AG04449 (cell line): ENCODE measurements at regions not wholly inside any gene's neighbourhood (a gene's known extent, or its start where the extent isn't known, plus 50 kb on each side); places are given as distances from the start of the nearest gene placed in this dataset.

Experiments used
- CTCF ChIA-PET: fragments of 350-600 bp; formaldehyde crosslinking; extraction: SDS; loops from one replicate; lab custom pipeline; 2021; ENCODE audit warnings: antibody characterized with exemption; lab: Yijun Ruan, JAX
- POLR2A ChIA-PET: fragments of 400-600, 350-600 bp; formaldehyde crosslinking; extraction: SDS; loops from one replicate; lab custom pipeline; 2020; ENCODE audit warnings: antibody characterized with exemption, inconsistent platforms; lab: Yijun Ruan, JAX
- DNase-seq: peaks from one replicate; pipeline ENCODE4 v3.0.0-alpha.2; 2010; ENCODE audit warnings: low read depth, low spot score
- H3K4me3 ChIP-seq: 2 replicates; pipeline ENCODE4 v1.5.1; 2011; ENCODE audit warnings: low read depth, mild to moderate bottlenecking, control low read depth, low read length
- TF ChIP-seq, protein P1 (sequence below): IDR thresholded peaks from one replicate; pipeline ENCODE4 v1.5.1; 2011; ENCODE audit warnings: mild to moderate bottlenecking, moderate library complexity, low read length, control low read depth, inconsistent platforms; ENCODE audit not compliant: insufficient read depth; ENCODE audit errors: missing control alignments

DNA sequence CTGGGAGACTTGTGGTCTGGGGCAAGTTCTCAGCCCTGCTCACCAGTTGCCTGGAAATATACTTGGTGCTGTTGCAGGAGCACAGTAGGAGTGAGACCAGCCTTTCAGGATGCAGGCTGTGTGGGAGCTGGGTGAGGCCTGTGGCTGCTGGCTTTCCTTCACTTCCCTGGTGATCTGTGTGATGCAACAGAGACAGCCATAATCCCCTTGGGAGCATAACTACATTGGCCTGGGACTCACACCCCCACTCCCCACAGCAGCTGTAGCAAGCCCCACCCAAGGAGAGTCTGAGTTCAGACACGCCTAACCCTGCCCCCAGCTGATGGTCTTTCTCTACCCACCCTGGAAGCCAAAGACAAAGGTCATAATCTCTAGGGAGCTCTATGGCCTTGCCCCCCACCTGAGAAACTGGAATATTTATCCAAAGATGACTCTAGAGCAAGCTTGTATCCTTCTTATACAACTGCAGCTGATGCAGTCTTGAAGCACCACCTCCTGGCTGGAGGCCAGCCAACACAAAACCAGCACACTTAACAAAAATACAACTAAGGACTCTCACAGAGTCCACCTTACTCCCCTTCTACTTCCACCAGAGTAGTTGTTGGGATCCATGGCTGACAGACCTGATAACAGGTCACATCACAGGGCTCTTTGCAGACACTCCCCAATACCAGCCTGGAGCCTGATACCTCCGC is 190.4 kb upstream of the CPNE8 start:
- ChIA-PET CTCF (no interaction called here), POLR2A (no interaction called here)
- TF ChIP-seq, protein P1, sequence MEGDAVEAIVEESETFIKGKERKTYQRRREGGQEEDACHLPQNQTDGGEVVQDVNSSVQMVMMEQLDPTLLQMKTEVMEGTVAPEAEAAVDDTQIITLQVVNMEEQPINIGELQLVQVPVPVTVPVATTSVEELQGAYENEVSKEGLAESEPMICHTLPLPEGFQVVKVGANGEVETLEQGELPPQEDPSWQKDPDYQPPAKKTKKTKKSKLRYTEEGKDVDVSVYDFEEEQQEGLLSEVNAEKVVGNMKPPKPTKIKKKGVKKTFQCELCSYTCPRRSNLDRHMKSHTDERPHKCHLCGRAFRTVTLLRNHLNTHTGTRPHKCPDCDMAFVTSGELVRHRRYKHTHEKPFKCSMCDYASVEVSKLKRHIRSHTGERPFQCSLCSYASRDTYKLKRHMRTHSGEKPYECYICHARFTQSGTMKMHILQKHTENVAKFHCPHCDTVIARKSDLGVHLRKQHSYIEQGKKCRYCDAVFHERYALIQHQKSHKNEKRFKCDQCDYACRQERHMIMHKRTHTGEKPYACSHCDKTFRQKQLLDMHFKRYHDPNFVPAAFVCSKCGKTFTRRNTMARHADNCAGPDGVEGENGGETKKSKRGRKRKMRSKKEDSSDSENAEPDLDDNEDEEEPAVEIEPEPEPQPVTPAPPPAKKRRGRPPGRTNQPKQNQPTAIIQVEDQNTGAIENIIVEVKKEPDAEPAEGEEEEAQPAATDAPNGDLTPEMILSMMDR: no peak

DNA sequence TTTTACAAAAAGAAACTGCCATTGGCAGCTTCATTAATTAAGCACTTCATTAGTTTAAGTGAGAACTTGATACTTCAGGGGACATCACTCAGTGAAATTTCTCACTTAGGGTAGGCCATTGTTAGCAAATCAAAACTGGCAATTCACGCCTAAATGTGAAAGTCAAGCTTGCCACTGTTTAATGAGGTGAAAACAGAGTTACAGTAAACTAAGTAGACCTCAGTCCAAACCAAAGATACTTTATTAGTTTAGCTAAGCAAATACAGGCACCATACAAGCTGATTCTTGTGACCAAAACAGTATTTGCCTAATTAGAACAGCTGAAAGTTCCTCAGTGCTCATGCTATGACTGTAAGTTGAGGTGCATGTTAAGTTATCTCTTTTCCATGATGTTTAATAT is 176.5 kb upstream of the CPNE8 start:
- TF ChIP-seq, protein P1: no peak
- CTCF ChIA-PET: no interaction called here
- no peak for DNase-seq
- POLR2A ChIA-PET: no interaction called here
- no peak overlapping the region for H3K4me3 ChIP-seq

More for the DNA sequence above, 190.4 kb upstream of the CPNE8 start:
- no peak for DNase-seq
- no peak overlapping the region for H3K4me3 ChIP-seq

DNA sequence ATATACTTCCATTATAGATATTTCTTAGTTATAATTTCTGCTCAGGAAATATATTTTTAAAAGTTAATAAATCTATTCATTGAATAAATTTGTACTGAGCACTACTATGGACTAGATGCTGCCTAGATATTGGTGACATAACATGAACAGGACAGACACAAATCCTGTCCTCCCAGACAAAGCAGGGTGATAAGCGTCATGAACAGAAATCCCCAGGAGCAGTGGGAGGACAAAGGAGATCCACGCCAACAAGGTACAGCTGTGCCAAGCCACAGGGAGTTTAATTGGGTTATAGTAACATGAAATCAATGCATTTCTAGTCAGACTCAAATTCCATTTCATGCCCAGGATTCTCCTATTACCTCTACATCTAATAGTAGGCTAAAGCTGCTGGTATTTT is 171.8 kb upstream of the CPNE8 start:
- POLR2A ChIA-PET: no interaction called here
- TF ChIP-seq, protein P1: no peak
- CTCF ChIA-PET: no interaction called here
- DNase-seq: no peak
- no peak overlapping the region for H3K4me3 ChIP-seq

DNA sequence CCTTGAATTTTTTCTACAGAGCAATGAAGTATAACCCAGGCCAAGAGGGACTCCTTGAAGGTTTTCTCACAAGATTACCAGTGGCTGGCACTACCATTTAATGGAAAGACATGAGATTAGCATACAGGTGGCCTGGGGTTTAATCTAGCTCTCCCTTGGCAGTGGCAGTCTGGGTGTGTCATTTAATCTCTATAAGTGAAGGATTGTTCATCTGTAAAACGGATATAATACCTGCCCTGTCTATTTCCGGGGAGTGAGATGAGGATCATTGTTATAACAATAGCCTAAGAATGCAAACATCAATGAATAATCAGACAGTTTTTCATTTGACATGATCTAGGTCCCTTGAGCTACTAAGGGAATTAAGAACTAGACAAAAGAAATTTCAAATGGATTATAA is 168.7 kb upstream of the CPNE8 start:
- DNase-seq: no peak
- H3K4me3 ChIP-seq: no peak overlapping the region
- TF ChIP-seq, protein P1: no peak
- ChIA-PET POLR2A (no interaction called here), CTCF (no interaction called here)

DNA sequence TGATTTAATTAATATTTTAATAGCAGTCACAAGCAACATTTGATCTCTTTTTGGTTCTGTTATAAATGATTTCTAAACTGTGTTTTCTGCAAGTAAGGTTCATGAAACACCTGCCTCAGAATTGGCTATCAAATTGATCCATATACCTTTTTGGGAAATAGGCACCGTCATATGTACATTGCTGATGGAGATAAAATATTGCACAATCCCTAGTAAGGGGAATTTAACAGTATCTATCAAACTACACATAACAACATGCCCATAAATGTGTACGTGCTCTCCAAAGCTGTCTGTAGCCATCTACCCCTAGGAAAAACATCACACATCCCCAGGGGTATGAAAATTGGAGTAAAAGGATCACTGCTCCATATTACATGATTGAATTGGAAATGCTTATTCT is 167.3 kb upstream of the CPNE8 start:
- CTCF ChIA-PET: no interaction called here
- H3K4me3 ChIP-seq: no peak overlapping the region
- DNase-seq: no peak
- POLR2A ChIA-PET: no interaction called here
- TF ChIP-seq, protein P1: no peak

DNA sequence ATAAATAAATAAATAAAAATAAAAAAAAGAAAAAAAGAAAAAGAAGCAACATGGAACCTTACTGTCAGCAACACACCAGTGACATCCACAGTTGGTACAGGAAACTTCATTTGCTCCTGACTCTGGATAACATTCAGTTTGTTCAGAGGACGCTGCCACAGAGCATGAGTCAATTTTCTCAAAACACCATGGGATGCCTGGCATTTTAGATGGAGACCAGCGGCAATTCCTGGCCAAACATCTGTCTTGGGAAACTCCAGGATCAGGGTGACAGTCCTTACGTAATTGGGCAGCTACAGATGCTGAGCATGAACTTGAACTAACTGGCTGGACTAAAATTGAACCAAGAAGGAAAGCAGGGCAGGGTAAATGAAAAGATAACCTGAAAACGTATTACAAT is 166.2 kb upstream of the CPNE8 start:
- H3K4me3 ChIP-seq: no peak overlapping the region
- no peak for DNase-seq
- TF ChIP-seq, protein P1: no peak
- CTCF ChIA-PET: no interaction called here
- POLR2A ChIA-PET: no interaction called here
